ENCODE measurements at regions not wholly inside any gene's neighbourhood (a gene's known extent, or its start where the extent isn't known, plus 50 kb on each side); places are given as distances from the start of the nearest gene placed in this dataset.

DNA sequence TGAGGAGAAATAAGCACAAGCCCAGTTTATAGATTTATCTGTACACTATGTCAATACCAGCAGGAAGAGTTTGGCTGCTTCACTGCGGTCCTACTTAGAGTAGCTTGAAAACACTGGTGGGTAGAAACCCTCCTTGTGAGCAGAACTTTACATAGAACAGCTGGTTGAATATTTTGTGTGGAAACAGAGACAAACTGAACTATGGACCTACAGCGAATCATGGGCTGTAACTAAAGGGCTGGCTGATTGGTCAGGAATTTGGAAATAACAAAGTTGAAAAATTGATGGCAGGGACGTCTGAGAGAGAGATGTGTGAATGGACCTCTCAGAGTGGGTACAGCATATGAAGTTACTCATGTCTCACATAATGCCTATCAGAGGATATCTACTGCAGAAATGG is 392.5 kb downstream of the MAN2A1 start:
- H2AK5ac ChIP-seq (ENCODE audit: low read depth, low read length), result no peak overlapping the region
- intact Hi-C loops (cut with micrococcal nuclease) (no loop called here), in situ Hi-C loops (cut with MboI; ENCODE audit: low sequenced_read_pairs) (no loop called here), dilution Hi-C loops (cut with HindIII; ENCODE audit: low sequenced_read_pairs, unreplicated experiment) (no loop called here)
- H3K9me3 ChIP-seq (ENCODE audit: control insufficient read depth, insufficient read depth, low read length), result no peaks in the 10 kb centered on the region
- H4K5ac ChIP-seq (ENCODE audit: low read depth, low read length), result no peak overlapping the region
- ATAC-seq (ENCODE audit: low read depth) (no peak), DNase-seq (no peak)
- H2AK9ac ChIP-seq (replicated peaks; ENCODE audit: low read depth, low read length, poor library complexity), result no peak overlapping the region
- no peaks in the 10 kb centered on the region for H3K36me3 ChIP-seq (ENCODE audit: control insufficient read depth, insufficient read depth, low read length)
- no peak overlapping the region for H3K4ac ChIP-seq (ENCODE audit: low read depth, low read length)
- no peaks in the 10 kb centered on the region for H3K9me1 ChIP-seq (ENCODE audit: insufficient read depth, low read length)
- no peak overlapping the region for H3K4me3 ChIP-seq (ENCODE audit: insufficient read depth, low read depth, low read length)
- H3K9ac ChIP-seq (ENCODE audit: low read depth, low read length), result no peak overlapping the region
- H4K91ac ChIP-seq (ENCODE audit: insufficient read depth, low read depth, low read length), result no peak overlapping the region
- H3K4me1 ChIP-seq (ENCODE audit: control insufficient read depth, insufficient read depth, low read length), result no peaks in the 10 kb centered on the region
- TF ChIP-seq FOS (IDR thresholded peaks at IDR 0.05; ENCODE audit: low read depth, low read length), result no peak
- no peak for TF ChIP-seq MAZ (IDR thresholded peaks at IDR 0.05; ENCODE audit: borderline replicate concordance, low read depth, low read length)
- no TSS peak for BruUV-seq (replicated peaks)
- H3K27ac ChIP-seq (ENCODE audit: insufficient read depth, low read length), result no peak overlapping the region
- POLR2A ChIA-PET (ENCODE audit: unreplicated experiment), result no interaction called here
- no peak overlapping the region for H2BK20ac ChIP-seq (ENCODE audit: low read depth, low read length)
- H2BK120ac ChIP-seq (ENCODE audit: low read depth, low read length), result no peak overlapping the region
- H4K8ac ChIP-seq (ENCODE audit: low read depth in 2 of 2, low read length in 2 of 2), result no peak overlapping the region
- CTCF ChIA-PET, result no interaction called here
- no peaks in the 10 kb centered on the region for H4K20me1 ChIP-seq (ENCODE audit: insufficient read depth, low read length)
- H3K14ac ChIP-seq (replicated peaks; ENCODE audit: low read depth, low read length), result no peak overlapping the region
- H2BK5ac ChIP-seq (ENCODE audit: low read depth, low read length, poor library complexity, severe bottlenecking), result no peak overlapping the region
- no peak overlapping the region for H2AFZ ChIP-seq (replicated peaks; ENCODE audit: low read length, poor library complexity)
- WGBS, 2 experiments (ENCODE audit: extremely low coverage in 2 of 2, insufficient read length in 1 of 2), result no CpG with 5 or more reads among the region's 3 CpGs
- no peaks in the 10 kb centered on the region for H3K79me1 ChIP-seq (ENCODE audit: low read depth in 1 of 2, low read length in 2 of 2)
- H3K4me2 ChIP-seq (ENCODE audit: low read depth, low read length), result no peak overlapping the region
- H3K23ac ChIP-seq (ENCODE audit: low read depth, low read length), result no peak overlapping the region
- no peak overlapping the region for H3K18ac ChIP-seq (ENCODE audit: low read depth, low read length)
- no peak overlapping the region for H3K56ac ChIP-seq (ENCODE audit: extremely low read depth, insufficient read depth, low read length)
- H3K27me3 ChIP-seq (ENCODE audit: control insufficient read depth, insufficient read depth, low read length), result no peaks in the 10 kb centered on the region
- H2BK15ac ChIP-seq (ENCODE audit: low read depth, low read length), result no peak overlapping the region

All from IMR-90 (cell line).